ENCODE measurements at regions not wholly inside any gene's neighbourhood (a gene's known extent, or its start where the extent isn't known, plus 50 kb on each side); places are given as distances from the start of the nearest gene placed in this dataset.

DNA sequence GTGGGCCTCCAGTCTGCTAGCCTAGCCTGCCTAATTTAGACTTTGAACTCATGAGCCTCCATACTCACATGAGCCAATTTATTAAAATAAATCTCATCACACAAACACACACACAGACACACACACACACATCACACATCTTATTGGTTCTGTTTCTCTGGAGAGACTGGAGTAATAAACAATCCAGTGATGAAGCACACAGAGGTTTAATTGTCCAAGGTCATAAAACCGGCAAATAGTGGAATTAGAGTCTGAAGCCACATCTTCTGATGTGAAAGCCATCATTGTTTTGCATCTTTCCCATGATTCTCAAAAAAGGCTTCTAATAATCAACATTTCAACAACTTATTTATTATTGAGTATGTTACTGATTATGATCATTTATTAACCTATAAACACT lies 249.4 kb upstream of the KCNH8 start:
- Histone ChIP-seq H2AFZ (ENCODE audit: control insufficient read depth, low read length) (no peak overlapping the region), H3K36me3 (ENCODE audit: control insufficient read depth in 2 of 2, extremely low read depth in 1 of 2, insufficient read depth in 2 of 2, low read length in 2 of 2) (no peaks in the 10 kb centered on the region), H3K9me3 (ENCODE audit: control insufficient read depth, low read depth, low read length) (no peaks in the 10 kb centered on the region), H3K4me1 (ENCODE audit: control insufficient read depth, extremely low read depth, insufficient read depth, low read length) (no peaks in the 10 kb centered on the region), H3K27me3 (ENCODE audit: control insufficient read depth, extremely low read depth, insufficient read depth, low read length) (no peaks in the 10 kb centered on the region), H3K4me2 (ENCODE audit: control insufficient read depth, extremely low read depth, insufficient read depth, low read depth, low read length) (no peak overlapping the region), H3K79me2 (ENCODE audit: control insufficient read depth, insufficient read depth, low read length) (no peaks in the 10 kb centered on the region), H3K27ac (ENCODE audit: control insufficient read depth, insufficient read depth, low read length) (no peak overlapping the region), H3K4me3 (ENCODE audit: control insufficient read depth in 2 of 3, extremely low read depth in 1 of 3, insufficient read depth in 2 of 3, low read depth in 1 of 3, low read length in 3 of 3) (no peak overlapping the region), H3K9me1 (ENCODE audit: control insufficient read depth, extremely low read depth, insufficient read depth, low read length) (no peaks in the 10 kb centered on the region), H4K20me1 (ENCODE audit: control insufficient read depth, extremely low read depth, insufficient read depth, low read length) (no peaks in the 10 kb centered on the region), H3K9ac (ENCODE audit: control insufficient read depth, extremely low read depth, insufficient read depth, low read length) (no peak overlapping the region)
- dilution Hi-C loops (cut with MboI; ENCODE audit: extremely low pct_ligation_motif_present, low sequenced_read_pairs): no loop called here
- FAIRE-seq (no peak), DNase-seq (ENCODE audit: low read depth, low spot score) (no peak)
- no peak for TF ChIP-seq EZH2 (IDR thresholded peaks at IDR 0.05; ENCODE audit: low read length)
- TF ChIP-seq, protein P1, sequence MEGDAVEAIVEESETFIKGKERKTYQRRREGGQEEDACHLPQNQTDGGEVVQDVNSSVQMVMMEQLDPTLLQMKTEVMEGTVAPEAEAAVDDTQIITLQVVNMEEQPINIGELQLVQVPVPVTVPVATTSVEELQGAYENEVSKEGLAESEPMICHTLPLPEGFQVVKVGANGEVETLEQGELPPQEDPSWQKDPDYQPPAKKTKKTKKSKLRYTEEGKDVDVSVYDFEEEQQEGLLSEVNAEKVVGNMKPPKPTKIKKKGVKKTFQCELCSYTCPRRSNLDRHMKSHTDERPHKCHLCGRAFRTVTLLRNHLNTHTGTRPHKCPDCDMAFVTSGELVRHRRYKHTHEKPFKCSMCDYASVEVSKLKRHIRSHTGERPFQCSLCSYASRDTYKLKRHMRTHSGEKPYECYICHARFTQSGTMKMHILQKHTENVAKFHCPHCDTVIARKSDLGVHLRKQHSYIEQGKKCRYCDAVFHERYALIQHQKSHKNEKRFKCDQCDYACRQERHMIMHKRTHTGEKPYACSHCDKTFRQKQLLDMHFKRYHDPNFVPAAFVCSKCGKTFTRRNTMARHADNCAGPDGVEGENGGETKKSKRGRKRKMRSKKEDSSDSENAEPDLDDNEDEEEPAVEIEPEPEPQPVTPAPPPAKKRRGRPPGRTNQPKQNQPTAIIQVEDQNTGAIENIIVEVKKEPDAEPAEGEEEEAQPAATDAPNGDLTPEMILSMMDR (optimal IDR thresholded peaks at IDR 0.05 in 1 of 3, IDR thresholded peaks at IDR 0.05 in 1 of 3, conservative IDR thresholded peaks at IDR 0.05 in 1 of 3; ENCODE audit: extremely low read depth in 1 of 3, insufficient read depth in 2 of 3, low read length in 3 of 3): no peak

DNA sequence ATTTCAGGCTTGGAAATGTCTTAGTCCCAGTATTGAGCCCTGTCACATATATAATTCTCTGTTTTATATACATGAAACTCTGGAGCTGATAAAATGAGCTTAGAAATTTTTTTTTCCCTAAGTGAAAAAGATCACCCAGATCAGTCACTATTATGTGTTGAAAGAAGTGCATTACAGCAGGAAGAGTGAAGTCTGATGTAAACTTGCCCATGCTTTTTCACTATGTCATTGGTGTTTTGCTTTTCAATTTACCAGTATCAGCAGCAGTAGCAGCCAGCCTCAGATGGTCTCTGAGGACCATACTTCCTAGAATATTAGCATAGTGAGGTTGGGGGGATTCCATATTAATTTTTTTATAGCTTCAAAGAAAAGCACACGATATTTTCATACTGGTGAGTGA lies 255.6 kb upstream of the KCNH8 start:
- Histone ChIP-seq H3K9me1 (ENCODE audit: control insufficient read depth, extremely low read depth, insufficient read depth, low read length) (no peaks in the 10 kb centered on the region), H4K20me1 (ENCODE audit: control insufficient read depth, extremely low read depth, insufficient read depth, low read length) (no peaks in the 10 kb centered on the region), H3K9ac (ENCODE audit: control insufficient read depth, extremely low read depth, insufficient read depth, low read length) (no peak overlapping the region), H3K79me2 (ENCODE audit: control insufficient read depth, insufficient read depth, low read length) (no peaks in the 10 kb centered on the region), H3K9me3 (ENCODE audit: control insufficient read depth, low read depth, low read length) (no peaks in the 10 kb centered on the region), H3K4me3 (ENCODE audit: control insufficient read depth in 2 of 3, extremely low read depth in 1 of 3, insufficient read depth in 2 of 3, low read depth in 1 of 3, low read length in 3 of 3) (no peak overlapping the region), H3K4me1 (ENCODE audit: control insufficient read depth, extremely low read depth, insufficient read depth, low read length) (no peaks in the 10 kb centered on the region), H3K27me3 (ENCODE audit: control insufficient read depth, extremely low read depth, insufficient read depth, low read length) (no peaks in the 10 kb centered on the region), H3K27ac (ENCODE audit: control insufficient read depth, insufficient read depth, low read length) (no peak overlapping the region), H2AFZ (ENCODE audit: control insufficient read depth, low read length) (no peak overlapping the region), H3K4me2 (ENCODE audit: control insufficient read depth, extremely low read depth, insufficient read depth, low read depth, low read length) (no peak overlapping the region), H3K36me3 (ENCODE audit: control insufficient read depth in 2 of 2, extremely low read depth in 1 of 2, insufficient read depth in 2 of 2, low read length in 2 of 2) (no peaks in the 10 kb centered on the region)
- dilution Hi-C loops (cut with MboI; ENCODE audit: extremely low pct_ligation_motif_present, low sequenced_read_pairs): no loop called here
- FAIRE-seq (no peak), DNase-seq (ENCODE audit: low read depth, low spot score) (no peak)
- TF ChIP-seq, protein P1 (optimal IDR thresholded peaks at IDR 0.05 in 1 of 3, IDR thresholded peaks at IDR 0.05 in 1 of 3, conservative IDR thresholded peaks at IDR 0.05 in 1 of 3; ENCODE audit: extremely low read depth in 1 of 3, insufficient read depth in 2 of 3, low read length in 3 of 3): no peak
- no peak for TF ChIP-seq EZH2 (IDR thresholded peaks at IDR 0.05; ENCODE audit: low read length)

Data from keratinocyte (primary cell).